ENCODE measurements at regions not wholly inside any gene's neighbourhood (a gene's known extent, or its start where the extent isn't known, plus 50 kb on each side); places are given as distances from the start of the nearest gene placed in this dataset.

- Histone ChIP-seq H3K36me3 (ENCODE audit: control insufficient read depth in 2 of 2, extremely low read depth in 1 of 2, insufficient read depth in 1 of 2, low read length in 1 of 2) (no peaks in the 10 kb centered on the region), H3K4me3 (ENCODE audit: control insufficient read depth in 1 of 2, extremely low read depth in 1 of 2, low read length in 1 of 2) (no peak overlapping the region), H3K27me3 (replicated peaks in 1 of 2; ENCODE audit: control insufficient read depth in 2 of 2, extremely low read depth in 1 of 2, insufficient read depth in 2 of 2, low read length in 1 of 2) (no peaks in the 10 kb centered on the region), H3K27ac (ENCODE audit: low read length) (no peak overlapping the region), H3K4me1 (ENCODE audit: control insufficient read depth in 1 of 2, extremely low read depth in 1 of 2, insufficient read depth in 2 of 2, low read length in 2 of 2) (no peaks in the 10 kb centered on the region), H3K9me3 (no peaks in the 10 kb centered on the region)
- ATAC-seq (replicated peaks in 1 of 4) (no peak), DNase-seq (no peak)
- no CpG with 5 or more reads among the region's 1 CpG for WGBS (ENCODE audit: insufficient coverage)
- ChIA-PET CTCF (no interaction called here), POLR2A (no interaction called here)
- H3K9me3 Mint-ChIP-seq: no peaks in the 10 kb centered on the region
- no peak overlapping the region for H3K27ac Mint-ChIP-seq
- H3K4me3 Mint-ChIP-seq: no peak overlapping the region
- H3K36me3 Mint-ChIP-seq: no peaks in the 10 kb centered on the region
- peaks cover 0 to 2% of the 10 kb centered on the region in 2 donors for H3K27me3 Mint-ChIP-seq
- no peaks in the 10 kb centered on the region for H3K4me1 Mint-ChIP-seq
These were observed 288.2 kb downstream of the BCL2 start for GRCh38 chr18:63031375-63031774.

Data from T-cell (primary cell).